Dendritic cell treated with granulocyte-macrophage colony-stimulating factor and Interleukin-4, amounts not matched to agents 40 ng/mL and 50 ng/mL, for 4 days (primary cell): ENCODE measurements at regions not wholly inside any gene's neighbourhood (a gene's known extent, or its start where the extent isn't known, plus 50 kb on each side); places are given as distances from the start of the nearest gene placed in this dataset.
"Not testable (repeated sequence)": the region's sequence is repeated elsewhere in the genome, so short reads cannot be mapped to it uniquely, and the experiment has no call there.

Experiments used
- H3K27ac Mint-ChIP-seq: one replicate; pipeline ENCODE4 v1.8.0; 2022; ENCODE audit warnings: mild to moderate bottlenecking, mixed read lengths
- H3K27me3 Mint-ChIP-seq: one replicate; pipeline ENCODE4 v1.8.0; 2022; ENCODE audit warnings: mild to moderate bottlenecking, mixed read lengths
- H3K36me3 Mint-ChIP-seq: one replicate; pipeline ENCODE4 v1.8.0; 2022; ENCODE audit warnings: low read depth, mixed read lengths
- H3K4me1 Mint-ChIP-seq: one replicate; pipeline ENCODE4 v1.8.0; 2022; ENCODE audit warnings: low read depth, mixed read lengths
- H3K4me3 Mint-ChIP-seq: one replicate; pipeline ENCODE4 v1.8.0; 2022; ENCODE audit warnings: mild to moderate bottlenecking, moderate library complexity, mixed read lengths
- H3K9me3 Mint-ChIP-seq: one replicate; pipeline ENCODE4 v1.8.0; 2022; ENCODE audit warnings: mixed read lengths
- intact Hi-C: fragments of 100-400 bp; cut with micrococcal nuclease; formaldehyde crosslinking; loops from one replicate; pipeline ENCODE4 v1.15.0; 2022

DNA sequence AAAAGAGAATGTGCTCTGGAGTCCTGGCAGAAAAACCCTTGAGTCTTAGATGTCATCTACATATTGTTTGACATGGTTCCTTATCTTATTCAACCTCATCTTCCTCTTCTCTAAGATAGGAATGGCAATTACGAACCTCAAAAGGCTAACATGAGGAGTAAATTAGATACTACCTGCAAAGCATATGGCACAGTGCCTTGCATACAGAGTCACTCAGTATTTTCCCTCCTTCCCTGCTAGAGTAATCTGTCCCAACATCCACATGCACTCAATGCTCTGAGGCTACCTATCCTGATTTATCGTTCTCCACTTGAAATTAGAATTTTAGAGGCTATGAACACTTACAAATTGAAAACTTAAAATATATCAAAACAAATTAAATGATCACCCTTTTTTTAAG is 386.7 kb downstream of the RSL24D1 start:
- H3K9me3 Mint-ChIP-seq, result peaks cover 13% of the 10 kb centered on the region
- H3K4me3 Mint-ChIP-seq, result no peak overlapping the region
- H3K27ac Mint-ChIP-seq, result no peak overlapping the region
- H3K4me1 Mint-ChIP-seq, result peaks cover 5% of the 10 kb centered on the region
- intact Hi-C loops, result no loop called here
- no peaks in the 10 kb centered on the region for H3K36me3 Mint-ChIP-seq
- H3K27me3 Mint-ChIP-seq, result no peaks in the 10 kb centered on the region

- intact Hi-C loops, result loop anchor here (10.0 kb wide), 1 partner anchor 296 kb away; no protein-coding TSS in a partner anchor
- H3K4me3 Mint-ChIP-seq, result no peak overlapping the region
- H3K9me3 Mint-ChIP-seq, result peaks cover 1% of the 10 kb centered on the region
Observed at GRCh38 chr15:54808321-54808720, 388.4 kb downstream of the RSL24D1 start.

GRCh38 chr15:54803987-54804386 is 392.8 kb downstream of the RSL24D1 start:
- intact Hi-C loops, result loop anchor here (5.0 to 10.0 kb wide), 3 partner anchors 38 to 301 kb away; no protein-coding TSS in a partner anchor
- Mint-ChIP-seq H3K27me3 (no peaks in the 10 kb centered on the region), H3K4me3 (no peak overlapping the region), H3K36me3 (no peaks in the 10 kb centered on the region), H3K9me3 (no peaks in the 10 kb centered on the region), H3K4me1 (peaks cover 15% of the 10 kb centered on the region), H3K27ac (peak overlapping the region; percentile 77)

More at GRCh38 chr15:54808321-54808720, 388.4 kb downstream of the RSL24D1 start:
- H3K27ac Mint-ChIP-seq, result no peak overlapping the region
- no peaks in the 10 kb centered on the region for H3K27me3 Mint-ChIP-seq
- no peaks in the 10 kb centered on the region for H3K36me3 Mint-ChIP-seq
- peaks cover 13% of the 10 kb centered on the region for H3K4me1 Mint-ChIP-seq

- peaks cover 15% of the 10 kb centered on the region for H3K4me1 Mint-ChIP-seq
- no peaks in the 10 kb centered on the region for H3K36me3 Mint-ChIP-seq
- intact Hi-C loops, result loop anchor here (5.0 to 10.0 kb wide), 3 partner anchors 39 to 302 kb away; no protein-coding TSS in a partner anchor
- H3K27me3 Mint-ChIP-seq, result no peaks in the 10 kb centered on the region
- H3K4me3 Mint-ChIP-seq, result no peak overlapping the region
- H3K27ac Mint-ChIP-seq, result peak overlapping the region; percentile 77
- H3K9me3 Mint-ChIP-seq, result no peaks in the 10 kb centered on the region
Observed at GRCh38 chr15:54803134-54803808, 393.5 kb downstream of the RSL24D1 start.

DNA sequence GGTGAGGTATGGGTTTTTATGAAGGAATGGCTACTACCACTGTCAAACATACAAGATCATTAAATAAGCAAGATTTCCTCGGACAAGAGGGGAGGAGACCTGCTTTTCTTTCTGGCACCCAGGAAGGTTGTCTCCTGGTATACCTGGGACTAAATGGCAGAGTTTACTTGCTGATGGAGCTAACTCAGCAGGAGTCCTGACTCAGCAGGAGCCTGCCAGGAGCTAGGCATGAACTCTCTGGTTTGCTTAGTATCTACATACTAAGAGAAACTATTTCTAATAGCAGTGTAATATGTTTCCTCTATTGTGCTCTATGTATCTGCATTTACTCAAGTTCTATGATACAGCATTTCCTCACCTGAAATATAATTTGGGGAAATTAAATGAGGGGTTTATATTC is 404.2 kb downstream of the RSL24D1 start:
- Mint-ChIP-seq H3K27me3 (no peaks in the 10 kb centered on the region), H3K27ac (no peak overlapping the region), H3K4me3 (no peak overlapping the region), H3K36me3 (no peaks in the 10 kb centered on the region), H3K9me3 (no peaks in the 10 kb centered on the region), H3K4me1 (peaks cover 14% of the 10 kb centered on the region)
- intact Hi-C loops, result no loop called here

- Mint-ChIP-seq H3K4me3 (no peak overlapping the region), H3K36me3 (no peaks in the 10 kb centered on the region), H3K9me3 (no peaks in the 10 kb centered on the region), H3K27ac (no peak overlapping the region), H3K27me3 (no peaks in the 10 kb centered on the region), H3K4me1 (peaks cover 14% of the 10 kb centered on the region)
- intact Hi-C loops, result no loop called here
Observed at GRCh38 chr15:54790693-54791092, 406.0 kb downstream of the RSL24D1 start.

GRCh38 chr15:54789376-54789775 is 407.4 kb downstream of the RSL24D1 start:
- intact Hi-C loops, result no loop called here
- Mint-ChIP-seq H3K36me3 (no peaks in the 10 kb centered on the region), H3K4me3 (no peak overlapping the region)

GRCh38 chr15:54781220-54781619 is 415.5 kb downstream of the RSL24D1 start:
- H3K27ac Mint-ChIP-seq, intact Hi-C loops, H3K4me3 Mint-ChIP-seq, H3K27me3 Mint-ChIP-seq, H3K4me1 Mint-ChIP-seq, H3K36me3 Mint-ChIP-seq: not testable (repeated sequence)
- H3K9me3 Mint-ChIP-seq, result peaks cover 35% of the 10 kb centered on the region

More at GRCh38 chr15:54789376-54789775, 407.4 kb downstream of the RSL24D1 start:
- peaks cover 6% of the 10 kb centered on the region for H3K9me3 Mint-ChIP-seq
- H3K27ac Mint-ChIP-seq, result peak overlapping the region; percentile 54
- H3K27me3 Mint-ChIP-seq, result no peaks in the 10 kb centered on the region
- peaks cover 14% of the 10 kb centered on the region for H3K4me1 Mint-ChIP-seq

- no peak overlapping the region for H3K4me3 Mint-ChIP-seq
- no peak overlapping the region for H3K27ac Mint-ChIP-seq
- intact Hi-C loops, result no loop called here
- no peaks in the 10 kb centered on the region for H3K27me3 Mint-ChIP-seq
- H3K4me1 Mint-ChIP-seq, result no peaks in the 10 kb centered on the region
- H3K9me3 Mint-ChIP-seq, result peaks cover 29% of the 10 kb centered on the region
- H3K36me3 Mint-ChIP-seq, result no peaks in the 10 kb centered on the region
Observed at GRCh38 chr15:54779271-54779670, 417.5 kb downstream of the RSL24D1 start.

- no peaks in the 10 kb centered on the region for H3K4me1 Mint-ChIP-seq
- H3K9me3 Mint-ChIP-seq, result peaks cover 1% of the 10 kb centered on the region
- H3K27me3 Mint-ChIP-seq, result no peaks in the 10 kb centered on the region
- intact Hi-C loops, result no loop called here
- H3K27ac Mint-ChIP-seq, result no peak overlapping the region
- no peak overlapping the region for H3K4me3 Mint-ChIP-seq
- H3K36me3 Mint-ChIP-seq, result no peaks in the 10 kb centered on the region
Observed at GRCh38 chr15:54776410-54776809, 420.3 kb downstream of the RSL24D1 start.

- no peak overlapping the region for H3K4me3 Mint-ChIP-seq
- no peaks in the 10 kb centered on the region for H3K36me3 Mint-ChIP-seq
- H3K4me1 Mint-ChIP-seq, result no peaks in the 10 kb centered on the region
- intact Hi-C loops, result no loop called here
- H3K9me3 Mint-ChIP-seq, result no peaks in the 10 kb centered on the region
- no peak overlapping the region for H3K27ac Mint-ChIP-seq
- H3K27me3 Mint-ChIP-seq, result no peaks in the 10 kb centered on the region
Observed at GRCh38 chr15:54772663-54773062, 424.1 kb downstream of the RSL24D1 start.

GRCh38 chr15:54749461-54749860 is 447.3 kb downstream of the RSL24D1 start:
- H3K4me3 Mint-ChIP-seq, H3K36me3 Mint-ChIP-seq, H3K27me3 Mint-ChIP-seq, H3K4me1 Mint-ChIP-seq, H3K27ac Mint-ChIP-seq, intact Hi-C loops: not testable (repeated sequence)
- H3K9me3 Mint-ChIP-seq, result peaks cover 43% of the 10 kb centered on the region

GRCh38 chr15:54722342-54722986 is 474.3 kb downstream of the RSL24D1 start:
- intact Hi-C loops, result no loop called here
- no peak overlapping the region for H3K4me3 Mint-ChIP-seq
- peaks cover 94% of the 10 kb centered on the region for H3K9me3 Mint-ChIP-seq
- no peaks in the 10 kb centered on the region for H3K27me3 Mint-ChIP-seq
- no peaks in the 10 kb centered on the region for H3K36me3 Mint-ChIP-seq
- no peak overlapping the region for H3K27ac Mint-ChIP-seq
- H3K4me1 Mint-ChIP-seq, result peaks cover 15% of the 10 kb centered on the region

GRCh38 chr15:54719325-54719724 is 477.4 kb downstream of the RSL24D1 start:
- Mint-ChIP-seq H3K4me3 (no peak overlapping the region), H3K4me1 (peaks cover 15% of the 10 kb centered on the region), H3K36me3 (no peaks in the 10 kb centered on the region), H3K9me3 (peaks cover 66% of the 10 kb centered on the region), H3K27me3 (no peaks in the 10 kb centered on the region), H3K27ac (no peak overlapping the region)
- intact Hi-C loops, result no loop called here
